ENCODE measurements at regions not wholly inside any gene's neighbourhood (a gene's known extent, or its start where the extent isn't known, plus 50 kb on each side); places are given as distances from the start of the nearest gene placed in this dataset.

GRCh38 chr13:33459702-33460101, 174.1 kb upstream of the STARD13 start:
- no peak for TF ChIP-seq FOXP1 (CRISPR knock-in tag; IDR thresholded peaks at IDR 0.05; ENCODE audit: borderline replicate concordance)
- TF ChIP-seq, protein P1, sequence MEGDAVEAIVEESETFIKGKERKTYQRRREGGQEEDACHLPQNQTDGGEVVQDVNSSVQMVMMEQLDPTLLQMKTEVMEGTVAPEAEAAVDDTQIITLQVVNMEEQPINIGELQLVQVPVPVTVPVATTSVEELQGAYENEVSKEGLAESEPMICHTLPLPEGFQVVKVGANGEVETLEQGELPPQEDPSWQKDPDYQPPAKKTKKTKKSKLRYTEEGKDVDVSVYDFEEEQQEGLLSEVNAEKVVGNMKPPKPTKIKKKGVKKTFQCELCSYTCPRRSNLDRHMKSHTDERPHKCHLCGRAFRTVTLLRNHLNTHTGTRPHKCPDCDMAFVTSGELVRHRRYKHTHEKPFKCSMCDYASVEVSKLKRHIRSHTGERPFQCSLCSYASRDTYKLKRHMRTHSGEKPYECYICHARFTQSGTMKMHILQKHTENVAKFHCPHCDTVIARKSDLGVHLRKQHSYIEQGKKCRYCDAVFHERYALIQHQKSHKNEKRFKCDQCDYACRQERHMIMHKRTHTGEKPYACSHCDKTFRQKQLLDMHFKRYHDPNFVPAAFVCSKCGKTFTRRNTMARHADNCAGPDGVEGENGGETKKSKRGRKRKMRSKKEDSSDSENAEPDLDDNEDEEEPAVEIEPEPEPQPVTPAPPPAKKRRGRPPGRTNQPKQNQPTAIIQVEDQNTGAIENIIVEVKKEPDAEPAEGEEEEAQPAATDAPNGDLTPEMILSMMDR (IDR thresholded peaks at IDR 0.05), result no peak
- TF ChIP-seq ATF2 (CRISPR knock-in tag; IDR thresholded peaks at IDR 0.05; ENCODE audit: borderline replicate concordance, low read depth), result no peak
- no peak for TF ChIP-seq NR2C2 (CRISPR knock-in tag; IDR thresholded peaks at IDR 0.05)
- TF ChIP-seq ETV6 (CRISPR knock-in tag; IDR thresholded peaks at IDR 0.05), result no peak
- no peak for TF ChIP-seq MAX (CRISPR knock-in tag; IDR thresholded peaks at IDR 0.05)
- no peak for TF ChIP-seq HMGA2 (CRISPR knock-in tag; IDR thresholded peaks at IDR 0.05)
- TF ChIP-seq, protein P2, sequence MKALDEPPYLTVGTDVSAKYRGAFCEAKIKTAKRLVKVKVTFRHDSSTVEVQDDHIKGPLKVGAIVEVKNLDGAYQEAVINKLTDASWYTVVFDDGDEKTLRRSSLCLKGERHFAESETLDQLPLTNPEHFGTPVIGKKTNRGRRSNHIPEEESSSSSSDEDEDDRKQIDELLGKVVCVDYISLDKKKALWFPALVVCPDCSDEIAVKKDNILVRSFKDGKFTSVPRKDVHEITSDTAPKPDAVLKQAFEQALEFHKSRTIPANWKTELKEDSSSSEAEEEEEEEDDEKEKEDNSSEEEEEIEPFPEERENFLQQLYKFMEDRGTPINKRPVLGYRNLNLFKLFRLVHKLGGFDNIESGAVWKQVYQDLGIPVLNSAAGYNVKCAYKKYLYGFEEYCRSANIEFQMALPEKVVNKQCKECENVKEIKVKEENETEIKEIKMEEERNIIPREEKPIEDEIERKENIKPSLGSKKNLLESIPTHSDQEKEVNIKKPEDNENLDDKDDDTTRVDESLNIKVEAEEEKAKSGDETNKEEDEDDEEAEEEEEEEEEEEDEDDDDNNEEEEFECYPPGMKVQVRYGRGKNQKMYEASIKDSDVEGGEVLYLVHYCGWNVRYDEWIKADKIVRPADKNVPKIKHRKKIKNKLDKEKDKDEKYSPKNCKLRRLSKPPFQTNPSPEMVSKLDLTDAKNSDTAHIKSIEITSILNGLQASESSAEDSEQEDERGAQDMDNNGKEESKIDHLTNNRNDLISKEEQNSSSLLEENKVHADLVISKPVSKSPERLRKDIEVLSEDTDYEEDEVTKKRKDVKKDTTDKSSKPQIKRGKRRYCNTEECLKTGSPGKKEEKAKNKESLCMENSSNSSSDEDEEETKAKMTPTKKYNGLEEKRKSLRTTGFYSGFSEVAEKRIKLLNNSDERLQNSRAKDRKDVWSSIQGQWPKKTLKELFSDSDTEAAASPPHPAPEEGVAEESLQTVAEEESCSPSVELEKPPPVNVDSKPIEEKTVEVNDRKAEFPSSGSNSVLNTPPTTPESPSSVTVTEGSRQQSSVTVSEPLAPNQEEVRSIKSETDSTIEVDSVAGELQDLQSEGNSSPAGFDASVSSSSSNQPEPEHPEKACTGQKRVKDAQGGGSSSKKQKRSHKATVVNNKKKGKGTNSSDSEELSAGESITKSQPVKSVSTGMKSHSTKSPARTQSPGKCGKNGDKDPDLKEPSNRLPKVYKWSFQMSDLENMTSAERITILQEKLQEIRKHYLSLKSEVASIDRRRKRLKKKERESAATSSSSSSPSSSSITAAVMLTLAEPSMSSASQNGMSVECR (CRISPR knock-in tag; IDR thresholded peaks at IDR 0.05; ENCODE audit: borderline replicate concordance), result no peak
- TF ChIP-seq FOXP4 (CRISPR knock-in tag; IDR thresholded peaks at IDR 0.05), result no peak
- TF ChIP-seq CREM (CRISPR knock-in tag; IDR thresholded peaks at IDR 0.05), result no peak
- TF ChIP-seq NFE2L1 (CRISPR knock-in tag; IDR thresholded peaks at IDR 0.05), result no peak
- no peak for TF ChIP-seq ZNF219 (CRISPR knock-in tag; IDR thresholded peaks at IDR 0.05; ENCODE audit: borderline replicate concordance)
